WI38 (cell line): ENCODE measurements at regions not wholly inside any gene's neighbourhood (a gene's known extent, or its start where the extent isn't known, plus 50 kb on each side); places are given as distances from the start of the nearest gene placed in this dataset.

ENCODE experiments used
- H3K4me3 ChIP-seq: 2 replicates; pipeline ENCODE4 v1.5.1; 2011; ENCODE audit warnings: low read depth, mild to moderate bottlenecking, control low read depth, low read length
- TF ChIP-seq, protein P1 (sequence below): IDR thresholded peaks from 2 replicates; pipeline ENCODE4 v1.5.1; 2012; ENCODE audit warnings: low read depth, mild to moderate bottlenecking, control low read depth, low read length

DNA sequence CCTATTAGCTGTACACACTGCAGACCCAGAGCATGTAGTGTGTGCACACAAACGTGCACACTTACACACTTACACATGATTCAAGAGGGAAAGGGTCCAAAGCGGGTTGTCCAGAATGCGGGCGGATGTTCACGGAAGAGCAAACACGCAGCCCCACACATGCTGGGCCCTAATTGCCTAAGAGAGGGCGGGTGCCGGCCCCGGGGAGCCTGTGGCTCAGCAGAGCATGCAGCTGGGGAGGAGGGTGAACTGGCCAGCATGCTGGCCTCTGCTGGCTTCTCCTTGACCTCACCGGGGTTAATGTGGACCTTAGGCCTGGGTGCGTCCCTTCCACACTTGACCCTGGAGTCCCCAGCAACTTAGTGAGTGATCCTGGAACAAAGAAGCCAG is 816.3 kb downstream of the BRD1 start:
- TF ChIP-seq, protein P1, sequence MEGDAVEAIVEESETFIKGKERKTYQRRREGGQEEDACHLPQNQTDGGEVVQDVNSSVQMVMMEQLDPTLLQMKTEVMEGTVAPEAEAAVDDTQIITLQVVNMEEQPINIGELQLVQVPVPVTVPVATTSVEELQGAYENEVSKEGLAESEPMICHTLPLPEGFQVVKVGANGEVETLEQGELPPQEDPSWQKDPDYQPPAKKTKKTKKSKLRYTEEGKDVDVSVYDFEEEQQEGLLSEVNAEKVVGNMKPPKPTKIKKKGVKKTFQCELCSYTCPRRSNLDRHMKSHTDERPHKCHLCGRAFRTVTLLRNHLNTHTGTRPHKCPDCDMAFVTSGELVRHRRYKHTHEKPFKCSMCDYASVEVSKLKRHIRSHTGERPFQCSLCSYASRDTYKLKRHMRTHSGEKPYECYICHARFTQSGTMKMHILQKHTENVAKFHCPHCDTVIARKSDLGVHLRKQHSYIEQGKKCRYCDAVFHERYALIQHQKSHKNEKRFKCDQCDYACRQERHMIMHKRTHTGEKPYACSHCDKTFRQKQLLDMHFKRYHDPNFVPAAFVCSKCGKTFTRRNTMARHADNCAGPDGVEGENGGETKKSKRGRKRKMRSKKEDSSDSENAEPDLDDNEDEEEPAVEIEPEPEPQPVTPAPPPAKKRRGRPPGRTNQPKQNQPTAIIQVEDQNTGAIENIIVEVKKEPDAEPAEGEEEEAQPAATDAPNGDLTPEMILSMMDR: no peak
- H3K4me3 ChIP-seq: no peak overlapping the region

DNA sequence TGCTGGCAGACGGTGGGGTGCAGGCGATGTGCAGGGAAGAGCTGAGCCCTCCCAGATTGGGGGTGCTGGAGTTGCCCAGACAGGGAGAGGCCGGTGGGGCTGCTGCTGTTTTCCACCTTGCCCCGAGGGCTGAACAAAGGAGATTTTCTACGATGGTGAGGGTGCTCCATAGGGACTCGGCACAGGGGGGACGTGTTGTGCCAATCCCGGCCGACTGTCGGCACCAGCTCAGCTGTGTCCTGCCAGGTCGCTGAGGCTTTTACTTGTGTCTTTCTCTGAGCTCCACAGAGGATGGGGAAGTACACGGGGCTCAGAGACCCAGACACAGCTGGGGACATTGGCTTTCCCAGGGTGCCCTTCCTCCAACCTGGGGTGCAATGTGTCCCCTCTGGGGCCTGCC is 816.8 kb downstream of the BRD1 start:
- TF ChIP-seq, protein P1: no peak

DNA sequence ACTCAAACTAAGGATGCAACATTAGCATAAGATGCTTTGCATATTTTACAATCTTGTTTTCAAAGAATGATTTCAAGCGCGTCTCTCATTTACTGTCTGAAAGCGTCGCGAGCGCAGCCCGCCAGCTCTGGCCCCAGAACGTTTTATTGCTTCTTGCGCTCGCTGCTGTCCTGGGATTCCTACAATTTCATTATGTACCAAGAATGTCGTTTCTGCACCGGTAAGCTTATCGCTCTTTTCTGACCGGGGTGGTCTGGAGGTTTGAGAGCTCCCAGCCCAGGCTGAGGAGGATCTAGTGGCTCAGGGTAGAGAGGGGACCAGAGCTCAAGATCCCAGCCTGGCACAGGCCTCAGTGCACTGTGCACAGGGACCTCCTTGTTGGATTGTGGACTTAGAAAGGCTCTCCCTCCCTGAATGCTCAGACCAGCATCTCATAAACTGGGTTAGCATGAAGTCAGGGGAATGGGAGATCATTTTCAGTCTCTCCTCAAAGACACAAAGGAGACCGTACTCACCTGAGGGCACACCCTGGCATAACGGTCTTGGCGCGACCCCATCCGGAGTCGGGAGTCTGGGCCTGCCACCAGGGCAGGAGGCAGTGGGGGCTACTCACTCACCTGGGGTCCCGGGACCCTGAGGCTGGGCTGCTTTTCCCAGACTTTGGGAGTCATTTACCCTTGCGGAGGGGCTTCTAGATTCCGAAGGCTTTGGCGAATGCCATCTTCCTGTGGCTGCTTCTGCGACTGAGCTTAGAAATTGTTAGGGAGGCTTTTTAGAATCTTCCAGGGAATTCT is 817.4 kb downstream of the BRD1 start:
- TF ChIP-seq, protein P1: no peak
- H3K4me3 ChIP-seq: no peak overlapping the region

More for the DNA sequence above, 816.8 kb downstream of the BRD1 start:
- no peak overlapping the region for H3K4me3 ChIP-seq

DNA sequence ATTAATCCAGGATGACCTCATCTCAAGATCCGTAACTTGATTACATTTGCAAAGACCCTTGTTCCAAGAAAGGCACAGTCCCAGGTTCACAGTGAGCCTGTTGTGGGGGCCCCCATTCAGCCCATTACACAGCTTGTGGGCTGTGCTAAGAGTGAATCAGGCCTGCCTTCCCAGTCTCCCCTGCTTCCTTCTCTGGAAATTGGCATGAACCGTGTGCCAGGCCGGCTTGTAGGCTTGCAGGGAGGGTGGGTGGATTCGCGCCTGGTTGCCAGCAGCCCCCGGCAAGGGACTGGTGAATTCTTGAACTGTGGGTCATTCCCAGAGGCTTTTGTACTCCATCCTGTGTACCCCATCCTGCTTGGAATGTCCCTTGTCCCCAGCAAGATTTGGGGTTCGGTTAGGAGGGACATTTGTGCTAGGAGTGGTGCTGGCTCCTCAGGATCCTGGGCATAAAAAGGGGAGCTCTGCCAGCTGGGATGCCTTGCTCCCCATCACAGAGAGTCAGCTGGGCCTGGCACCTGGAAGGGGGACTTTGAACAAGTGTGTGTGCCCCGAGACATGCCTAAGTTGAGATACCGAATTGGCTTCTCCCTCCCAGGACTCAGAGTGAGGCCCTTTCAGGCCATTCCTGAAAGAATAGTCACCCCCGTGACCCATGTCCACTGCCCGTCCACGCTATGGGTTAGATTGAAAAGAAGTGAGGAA is 818.2 kb downstream of the BRD1 start:
- TF ChIP-seq, protein P1: no peak
- H3K4me3 ChIP-seq: no peak overlapping the region

- TF ChIP-seq, protein P1: no peak
Observed at GRCh38 chr22:49008682-49009235, 818.9 kb downstream of the BRD1 start.

DNA sequence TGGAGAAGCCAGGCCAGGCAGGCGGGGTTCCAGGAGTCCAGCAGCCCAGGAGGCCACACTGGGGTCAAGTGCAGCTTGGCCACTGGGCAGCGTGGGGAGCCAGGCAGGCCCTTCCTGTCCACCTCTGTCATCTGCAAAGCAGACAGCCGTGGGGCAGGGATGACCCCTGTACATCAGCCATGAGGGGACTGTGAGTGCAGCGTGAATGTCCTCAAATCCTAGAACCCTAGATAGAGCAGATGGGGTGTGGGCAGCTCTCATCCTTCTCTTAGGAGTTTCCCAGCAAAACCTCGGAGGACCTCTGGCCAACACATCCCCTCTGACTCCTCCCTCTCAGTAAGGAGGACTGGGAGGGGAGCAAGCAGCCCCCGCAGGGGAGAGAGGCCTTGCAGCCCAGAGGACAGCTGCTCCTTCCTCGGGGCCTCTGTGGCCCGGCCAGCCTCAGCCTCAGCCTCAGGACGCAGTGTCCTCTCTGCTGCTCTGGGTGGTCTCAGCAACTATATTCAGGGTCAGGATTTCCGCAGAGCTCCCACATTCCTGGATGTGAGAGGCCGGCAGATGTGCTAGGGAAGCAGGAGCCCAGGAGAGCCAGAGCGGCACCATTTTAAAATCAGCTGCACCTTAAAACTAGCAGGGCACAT is 820.5 kb downstream of the BRD1 start:
- TF ChIP-seq, protein P1: no peak
- no peak overlapping the region for H3K4me3 ChIP-seq

More at GRCh38 chr22:49008682-49009235, 818.9 kb downstream of the BRD1 start:
- H3K4me3 ChIP-seq: no peak overlapping the region
